Cerebellar nuclear complex (tissue), 1 donor: ENCODE measurements at regions not wholly inside any gene's neighbourhood (a gene's known extent, or its start where the extent isn't known, plus 50 kb on each side); places are given as distances from the start of the nearest gene placed in this dataset.

ENCODE experiments used
- DNase-seq, 2 experiments: peaks; one replicate each; lab custom pipeline; 2025; lab: John Stamatoyannopoulos, UW

DNA sequence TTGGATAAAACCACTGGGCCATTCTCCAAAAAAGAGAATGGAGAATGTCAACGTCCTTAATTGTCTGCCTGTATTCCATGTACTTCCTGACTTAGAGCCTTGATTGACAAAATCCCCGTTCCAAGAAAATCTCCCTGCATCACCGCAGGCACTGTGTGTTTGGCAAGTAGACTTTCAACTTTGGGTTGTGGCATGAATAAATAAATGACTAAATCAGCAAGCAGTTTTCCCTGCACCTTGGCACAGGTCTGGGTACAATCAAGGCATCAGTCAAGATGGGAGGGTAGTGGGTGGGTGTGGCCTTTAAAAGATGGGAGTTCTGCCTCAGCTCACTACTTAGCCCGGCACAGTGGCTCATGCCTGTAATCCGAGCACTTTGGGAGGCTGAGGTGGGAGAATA is 248.5 kb upstream of the RPL38 start:
- DNase-seq, result no peak

DNA sequence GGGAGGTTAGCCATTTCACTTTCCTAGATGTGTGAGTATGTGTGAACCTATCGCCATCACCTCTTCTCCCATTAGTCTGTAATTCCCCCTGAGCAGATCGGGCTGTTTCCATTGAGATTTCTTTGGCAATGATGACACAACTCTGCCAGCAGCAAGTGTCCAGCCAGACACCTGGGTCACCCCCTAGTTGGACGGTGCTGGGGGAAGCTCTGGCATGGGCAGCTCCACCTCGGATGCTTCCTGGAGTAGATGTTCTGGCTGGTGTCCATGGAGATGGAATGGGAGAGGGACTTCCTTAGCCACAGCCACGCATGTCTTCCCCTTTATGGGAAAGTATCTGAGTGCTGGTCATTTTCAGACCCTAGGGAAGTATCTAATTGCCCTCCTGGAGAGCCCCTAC is 247.9 kb upstream of the RPL38 start:
- no peak for DNase-seq

DNA sequence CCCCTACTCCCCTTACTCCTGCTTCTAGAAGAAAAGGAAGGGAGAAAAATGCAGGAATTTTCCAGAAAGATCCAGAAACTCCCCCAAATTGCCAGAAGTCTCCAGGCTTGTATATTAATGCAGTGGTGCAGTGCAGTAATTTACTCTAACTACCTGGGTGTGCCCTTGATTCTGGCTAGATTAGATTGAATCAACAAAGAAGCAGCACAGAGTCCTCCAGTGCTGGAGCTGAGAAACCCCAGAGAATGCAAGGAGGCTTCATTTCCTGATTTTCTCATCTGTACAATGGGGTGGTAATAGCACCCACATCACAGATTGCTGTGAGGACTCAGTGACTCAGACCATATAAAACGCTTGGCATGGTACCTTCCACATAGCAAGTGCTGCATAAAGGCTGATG is 247.3 kb upstream of the RPL38 start:
- DNase-seq, result no peak

DNA sequence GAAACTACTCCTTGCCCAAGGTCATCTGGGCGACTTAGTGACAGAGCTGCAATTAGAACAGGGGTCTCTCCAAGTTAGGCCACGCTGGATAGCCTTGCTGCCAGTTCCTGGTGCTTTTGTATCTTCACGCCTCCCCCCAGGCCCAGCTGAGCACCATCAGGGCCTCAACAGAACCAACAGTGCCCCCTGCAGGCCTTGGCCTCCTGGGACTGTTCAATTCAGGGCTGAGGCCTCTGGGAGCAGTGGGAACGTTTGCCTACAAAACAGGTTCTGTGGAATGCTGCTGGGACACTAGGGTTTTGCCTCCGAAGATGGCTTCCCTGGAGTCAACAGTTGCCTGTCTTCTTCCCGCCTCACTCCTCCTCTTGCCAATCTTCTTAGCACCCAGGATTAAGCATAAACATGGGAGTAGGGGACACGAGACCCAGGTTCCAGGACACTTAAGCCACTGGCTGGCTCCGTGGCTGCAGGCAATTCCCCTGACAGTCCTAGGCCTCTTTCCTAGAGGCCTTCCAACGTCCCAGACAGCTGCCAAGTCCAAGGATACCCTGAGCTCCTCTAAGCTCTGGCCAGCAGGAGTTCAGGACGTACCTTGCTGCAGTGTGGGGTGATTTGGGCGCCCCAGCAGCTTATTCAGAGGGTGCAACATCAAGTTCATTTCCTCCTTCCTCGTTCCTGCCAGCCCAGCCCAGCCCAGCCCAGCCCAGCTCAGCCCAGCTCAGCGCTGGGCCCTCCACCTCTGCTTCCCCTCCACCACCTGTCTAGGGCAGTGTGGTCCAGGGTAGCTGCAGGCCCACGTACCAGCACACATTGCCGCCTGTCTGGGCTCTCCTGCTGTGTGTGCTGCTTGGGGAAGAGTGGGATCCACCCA is 246.6 kb upstream of the RPL38 start:
- DNase-seq, result no peak

DNA sequence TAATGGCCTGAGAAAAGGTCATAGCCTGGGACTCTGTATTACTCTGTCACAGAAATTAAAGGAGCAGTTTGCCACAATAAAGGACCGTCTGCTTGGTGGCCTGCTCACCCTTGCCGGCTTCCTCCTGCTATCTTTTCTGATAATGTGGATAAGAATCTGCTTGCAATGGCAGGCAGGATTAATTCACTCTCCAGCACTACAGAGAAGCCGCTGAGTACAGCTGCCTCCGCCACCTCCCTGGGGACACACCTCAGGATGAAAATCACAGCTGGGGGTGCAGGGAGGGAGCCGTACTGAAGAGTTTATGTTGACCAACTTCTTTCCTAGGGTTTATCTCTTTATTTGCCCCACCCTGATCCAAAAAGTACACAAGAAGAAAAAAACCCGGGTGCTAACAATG is 245.9 kb upstream of the RPL38 start:
- no peak for DNase-seq

DNA sequence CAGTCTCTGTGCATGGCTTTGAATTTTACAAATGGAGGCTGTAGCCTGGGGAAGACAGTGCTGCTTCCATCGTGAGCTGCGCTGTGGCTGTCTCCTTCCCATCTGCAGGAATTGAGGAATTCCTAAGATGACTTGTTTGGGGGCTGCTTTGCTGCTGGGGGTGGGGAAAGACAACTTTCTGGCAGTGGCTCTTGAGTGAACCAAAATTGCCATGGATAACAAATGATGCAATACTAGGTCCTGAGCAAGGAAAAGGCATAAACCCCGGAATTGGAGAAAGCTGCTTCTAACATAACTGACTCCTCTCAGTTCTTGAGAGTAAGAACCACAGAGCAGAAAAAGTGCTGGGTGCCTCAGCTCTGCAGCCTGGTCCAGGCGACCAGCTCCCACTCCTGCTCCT is 245.0 kb upstream of the RPL38 start:
- DNase-seq, result no peak

DNA sequence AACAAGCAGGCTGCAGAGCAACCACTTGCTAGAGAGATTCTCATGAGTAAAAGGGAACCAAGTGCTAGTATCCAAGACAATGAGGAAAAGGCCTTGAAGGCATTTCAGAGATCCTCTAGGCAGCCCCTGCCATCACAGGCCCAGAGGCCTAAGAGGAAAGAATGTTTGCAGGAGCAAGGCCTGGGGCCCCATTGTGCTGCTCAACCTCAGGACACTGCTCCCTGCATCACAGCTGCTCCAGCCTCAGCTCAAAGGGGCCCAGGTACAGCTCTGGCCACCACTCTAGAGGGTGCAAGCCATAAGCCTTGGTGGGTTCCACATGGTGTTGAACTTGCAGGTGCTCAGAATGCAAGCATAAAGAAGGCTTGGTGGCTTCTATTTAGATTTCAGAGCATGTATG is 243.0 kb upstream of the RPL38 start:
- DNase-seq, result no peak

DNA sequence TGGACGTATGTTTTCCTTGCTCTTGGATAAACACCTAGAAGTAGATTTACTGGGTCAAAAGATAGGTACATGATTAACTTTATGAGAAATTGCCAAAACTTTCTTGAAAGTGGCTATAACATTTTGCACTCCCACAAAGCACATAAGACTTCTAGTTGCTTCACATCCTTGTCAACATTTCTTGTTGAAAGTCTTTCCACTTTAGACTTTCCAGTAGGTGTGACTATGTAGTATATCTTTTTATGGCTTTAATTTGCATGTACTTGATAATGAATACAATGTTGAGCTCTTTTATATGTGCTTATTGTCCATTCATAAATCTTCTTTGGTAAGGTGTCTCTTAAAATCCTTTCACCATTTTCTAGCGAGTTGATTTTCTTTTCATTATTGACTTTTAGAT is 241.2 kb upstream of the RPL38 start:
- DNase-seq, result no peak

DNA sequence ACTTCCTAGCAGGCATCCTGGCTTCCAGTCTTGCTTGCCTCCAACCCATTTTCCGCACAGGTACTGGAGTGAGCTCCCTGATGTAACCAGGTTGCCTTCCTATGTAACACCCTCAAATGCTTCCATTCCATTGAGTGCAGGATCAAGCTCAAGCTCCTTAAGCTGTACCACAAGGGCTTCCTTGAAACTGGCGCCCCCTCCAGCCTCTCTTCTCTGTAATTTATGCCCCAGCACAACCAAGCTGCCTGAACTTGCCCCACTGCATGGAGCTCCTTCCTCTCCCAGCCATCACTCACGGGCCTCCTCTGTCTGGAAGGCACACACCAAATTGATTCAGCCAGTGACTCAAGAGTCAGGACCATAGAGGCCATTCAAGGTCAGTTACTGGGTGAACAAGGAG is 234.8 kb upstream of the RPL38 start:
- DNase-seq, result no peak

DNA sequence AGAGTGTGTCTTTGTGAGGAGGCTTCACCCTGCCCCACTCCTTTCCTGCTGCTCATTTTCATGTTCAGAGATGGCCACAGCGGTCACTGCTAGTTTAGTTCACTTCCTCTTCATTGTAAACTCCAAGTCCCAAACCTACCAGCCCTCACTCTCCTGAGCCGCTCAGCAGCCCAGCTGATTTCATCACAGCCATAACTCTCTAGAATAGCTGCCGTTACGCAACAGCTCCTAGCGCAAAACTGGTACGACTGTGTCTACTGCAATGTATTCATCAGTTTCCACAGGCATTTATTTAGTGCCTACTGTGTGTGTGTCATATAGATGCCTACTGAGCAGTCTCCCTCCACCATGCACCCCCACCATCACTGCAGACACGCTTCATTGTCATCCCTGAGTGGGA is 233.5 kb upstream of the RPL38 start:
- no peak for DNase-seq

DNA sequence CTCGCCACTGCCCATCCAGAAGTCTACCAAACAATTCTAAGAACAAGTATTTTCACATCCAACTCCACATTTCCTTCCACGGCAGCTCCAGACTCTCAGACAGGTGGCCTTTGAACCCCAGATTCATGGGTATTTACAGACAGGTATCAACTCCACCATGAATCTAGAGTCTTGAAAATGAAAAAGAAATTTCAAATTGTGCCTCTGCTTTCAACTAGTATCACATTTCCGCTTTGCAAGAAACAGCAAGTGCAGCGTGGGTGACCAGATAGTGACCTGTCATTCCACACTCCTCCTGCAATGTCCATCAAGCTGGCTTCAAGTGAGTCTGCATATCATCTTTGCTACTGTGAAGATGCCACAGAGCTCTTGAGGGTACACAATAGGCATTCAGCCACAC is 232.4 kb upstream of the RPL38 start:
- no peak for DNase-seq

DNA sequence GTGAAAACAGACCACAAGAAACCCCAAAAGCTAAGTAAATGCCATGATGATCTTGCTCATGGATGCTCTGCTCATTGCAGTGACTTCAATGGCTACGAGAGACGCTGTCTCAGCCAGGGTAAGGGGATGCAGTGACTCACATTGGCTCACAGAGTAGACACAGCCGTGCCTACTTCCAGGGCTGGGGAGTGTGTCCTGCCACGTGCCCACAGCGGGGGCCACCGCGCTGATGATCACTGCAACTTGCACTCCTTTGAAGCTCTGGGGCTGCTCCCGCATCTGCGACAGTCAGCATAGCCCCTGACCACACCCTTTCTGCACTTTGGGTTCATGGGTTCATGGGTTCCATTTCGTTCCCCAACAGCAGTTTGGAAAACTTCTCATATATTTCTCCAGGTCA is 231.4 kb upstream of the RPL38 start:
- no peak for DNase-seq

DNA sequence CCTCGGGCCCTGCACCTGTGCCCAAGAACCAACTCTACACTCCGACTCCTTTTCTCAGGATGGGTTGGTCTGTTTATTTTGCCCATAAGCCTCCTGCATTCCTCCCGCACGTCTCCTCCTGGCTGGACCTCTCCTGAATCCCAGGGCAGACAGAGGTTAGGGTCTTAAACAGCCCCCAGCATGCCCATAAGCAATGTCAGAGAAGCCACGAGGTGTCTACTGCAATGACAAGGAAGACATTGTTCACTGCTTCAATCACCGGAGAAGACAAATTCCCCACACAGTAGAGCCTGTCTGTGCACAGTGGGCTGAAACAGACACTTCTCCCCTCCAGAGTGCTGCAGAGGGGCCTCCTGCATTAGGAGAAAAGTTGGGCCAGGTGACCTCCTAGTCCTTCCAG is 230.6 kb upstream of the RPL38 start:
- DNase-seq, result no peak

DNA sequence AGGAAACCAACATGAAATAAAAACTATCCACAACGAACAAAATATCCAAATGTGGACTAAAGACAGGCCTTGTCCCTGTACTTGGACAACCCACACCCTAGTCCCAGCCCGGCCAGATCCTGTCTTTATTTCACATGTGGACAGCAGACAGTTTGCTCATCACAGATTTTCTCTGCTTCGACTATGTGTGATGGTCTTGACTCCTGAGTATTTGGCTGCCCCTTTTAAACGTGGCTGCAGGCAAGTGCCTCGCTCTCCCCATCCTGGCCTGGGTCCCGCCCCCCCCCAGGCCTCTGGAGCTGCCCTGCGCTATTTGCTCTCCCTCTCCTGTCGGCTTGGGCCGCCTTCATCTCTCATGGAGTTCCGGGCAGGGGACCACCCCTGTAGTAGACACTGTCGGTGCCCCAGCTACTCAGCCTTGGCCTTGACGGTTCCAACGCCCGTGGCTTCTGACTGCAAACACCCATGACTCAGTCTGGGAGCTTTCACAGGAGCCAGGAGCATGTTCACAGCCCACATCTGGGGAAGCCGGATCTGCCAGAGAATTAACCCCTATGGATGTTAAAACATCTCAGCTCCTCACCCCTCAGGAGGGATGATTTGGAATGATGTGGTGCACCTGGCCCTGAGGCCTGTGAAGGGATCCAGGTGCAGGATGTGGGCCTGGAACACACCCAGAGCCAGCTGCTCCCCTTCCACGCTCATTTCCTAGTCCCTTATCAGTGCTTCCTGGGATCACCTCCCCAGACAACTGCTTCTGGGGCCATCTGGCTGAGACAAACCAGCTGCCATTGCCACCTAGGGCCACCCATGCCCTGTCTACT is 229.7 kb upstream of the RPL38 start:
- DNase-seq, result no peak

DNA sequence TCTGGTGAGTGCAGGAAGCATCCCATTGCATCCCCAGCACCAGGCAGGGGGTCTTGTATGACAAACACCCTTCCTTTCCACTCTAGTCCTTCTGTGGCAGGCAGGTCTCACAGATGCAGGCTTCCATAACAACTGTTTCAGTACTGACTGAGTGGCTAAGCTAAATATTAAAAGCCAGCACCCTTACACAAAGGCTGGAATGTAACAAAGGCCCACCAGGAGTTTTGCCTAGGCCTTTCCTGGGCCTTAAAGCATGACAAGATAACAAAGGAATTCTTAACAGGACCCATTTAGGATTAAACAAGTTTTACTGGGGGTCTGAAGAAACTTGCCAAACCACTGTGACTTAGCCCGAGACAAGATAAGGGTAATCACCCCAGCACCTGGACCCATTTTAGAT is 228.9 kb upstream of the RPL38 start:
- DNase-seq, result no peak

DNA sequence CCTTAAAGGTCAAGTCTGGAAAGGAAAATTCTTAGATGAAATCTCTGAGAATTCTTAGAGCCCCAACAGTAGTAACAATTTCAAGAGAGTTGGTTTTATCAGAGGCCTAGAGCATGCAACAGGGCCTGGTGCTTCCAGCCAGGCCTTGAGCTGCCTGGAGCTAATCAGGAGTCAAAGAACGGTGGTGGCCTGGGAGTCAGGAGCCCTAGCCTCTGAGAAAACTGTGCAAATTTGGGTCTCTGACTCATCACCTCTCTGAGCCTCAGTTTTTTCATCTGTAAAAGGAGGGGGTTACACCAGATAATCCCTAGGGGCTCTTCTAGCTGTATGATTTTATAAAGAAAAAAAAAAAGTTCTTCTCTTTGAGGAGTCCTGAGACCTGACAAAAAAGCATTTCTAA is 227.3 kb upstream of the RPL38 start:
- no peak for DNase-seq

DNA sequence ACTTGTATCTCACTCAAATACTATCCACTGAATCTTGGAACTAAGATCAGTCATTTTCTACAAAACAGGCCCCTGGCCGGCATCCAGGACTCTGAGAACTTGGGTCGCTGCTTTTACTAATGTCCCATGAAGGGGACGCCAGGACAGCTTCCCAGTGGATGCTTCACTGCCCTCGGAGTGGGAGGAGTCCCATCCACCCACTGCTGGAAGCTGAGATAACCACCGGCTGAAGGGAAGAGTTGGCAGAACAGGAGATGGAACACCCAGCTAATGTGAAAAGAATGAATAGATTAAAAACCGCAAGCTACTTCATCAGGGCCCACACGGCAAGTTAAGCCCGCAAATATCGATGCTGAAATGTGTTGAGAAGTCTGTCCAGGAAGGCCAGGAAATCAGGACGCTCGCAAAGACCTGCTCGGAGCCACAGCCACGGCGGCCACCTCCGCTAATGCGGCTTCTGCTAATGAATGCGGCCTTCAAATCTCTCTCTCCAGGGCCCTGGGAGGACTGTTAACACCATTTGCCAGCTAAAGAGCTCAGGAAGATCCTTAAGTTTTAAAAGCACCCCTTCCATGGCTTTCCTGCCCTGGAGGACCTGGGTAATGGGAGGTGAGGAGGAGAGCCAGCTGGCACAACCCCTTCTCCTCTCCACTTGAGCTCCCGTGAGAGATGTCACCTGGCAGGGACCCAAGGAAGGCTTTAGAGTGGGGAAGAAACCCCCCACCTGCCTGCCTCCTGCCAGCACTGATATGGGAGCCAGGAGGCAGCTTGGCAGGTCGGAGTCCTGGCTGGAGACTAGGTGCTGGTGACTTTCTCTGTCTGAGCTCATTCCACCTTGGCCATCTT is 226.6 kb upstream of the RPL38 start:
- DNase-seq, result no peak

DNA sequence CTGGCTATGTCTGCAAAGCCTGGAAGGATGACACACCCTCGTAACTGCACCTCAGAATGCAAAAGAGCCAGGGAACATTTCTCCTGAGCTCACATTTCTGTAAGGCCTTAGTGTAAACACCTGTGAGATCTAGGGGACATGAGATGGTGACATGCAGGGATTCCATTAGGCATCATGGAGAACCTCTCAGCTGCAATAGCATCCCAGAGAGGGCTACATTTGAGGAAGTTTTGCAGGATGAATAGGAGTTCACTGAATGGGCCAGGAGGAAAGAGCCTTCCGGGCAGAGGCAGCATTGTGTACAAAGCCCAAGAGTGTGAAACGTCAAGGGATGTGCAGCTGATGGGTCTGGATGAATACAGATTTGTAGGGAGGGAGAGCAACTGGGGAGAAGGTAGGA is 223.0 kb upstream of the RPL38 start:
- no peak for DNase-seq

DNA sequence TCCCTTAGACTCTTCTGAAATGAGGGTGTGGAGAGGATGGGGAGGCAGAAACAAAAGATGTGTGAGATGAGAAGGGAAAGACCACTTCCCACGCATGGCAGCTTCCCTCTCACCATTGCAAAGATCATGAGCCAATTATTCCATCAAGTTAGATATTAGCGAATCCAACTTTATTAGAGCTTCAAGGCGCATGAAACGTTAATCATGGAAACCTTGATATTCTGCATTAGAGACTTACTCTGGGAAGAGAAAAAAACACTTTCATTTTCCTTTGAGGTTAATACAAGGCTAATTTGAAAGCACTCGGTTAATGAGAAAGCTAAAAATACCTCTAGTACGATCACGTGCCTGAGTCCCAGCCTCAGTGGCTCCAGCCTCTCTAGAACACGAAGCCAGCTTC is 220.6 kb upstream of the RPL38 start:
- DNase-seq, result no peak

DNA sequence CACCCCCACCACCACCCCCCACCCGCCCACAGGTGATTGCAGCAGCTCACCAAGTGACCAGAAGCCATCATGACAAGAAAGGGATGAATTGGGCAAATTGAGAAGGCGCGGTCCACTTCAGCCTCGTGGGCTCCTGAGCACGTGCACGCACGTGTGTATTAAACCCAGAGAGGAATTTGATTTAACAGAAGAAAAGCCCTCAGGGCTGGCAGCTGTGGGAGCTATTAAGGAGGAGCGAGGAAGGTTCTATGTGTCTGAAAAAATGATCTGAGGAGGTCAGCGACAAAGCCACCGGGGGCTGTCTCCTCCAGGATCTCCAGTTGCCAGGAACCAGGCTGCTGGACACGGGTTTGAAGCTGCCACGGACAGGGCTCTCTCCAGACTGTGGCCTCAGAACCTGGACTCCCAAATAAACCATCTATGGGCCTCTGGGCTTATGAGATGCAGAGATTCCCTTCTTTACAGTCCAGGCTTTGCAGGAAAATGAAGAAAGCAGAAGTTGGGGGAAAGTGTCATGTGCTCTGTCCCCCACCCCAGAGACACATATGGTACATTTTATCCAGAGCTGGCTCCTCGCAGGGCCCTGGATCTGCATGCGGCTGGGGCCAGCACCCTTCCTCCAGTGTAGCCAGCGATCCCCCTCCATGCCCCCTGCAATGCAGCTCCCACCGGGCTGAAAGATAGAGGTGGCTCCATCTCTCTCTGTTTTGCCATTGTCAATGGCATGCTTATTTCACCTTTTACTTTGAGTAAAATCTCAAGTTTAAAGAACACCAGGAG is 219.7 kb upstream of the RPL38 start:
- no peak for DNase-seq

DNA sequence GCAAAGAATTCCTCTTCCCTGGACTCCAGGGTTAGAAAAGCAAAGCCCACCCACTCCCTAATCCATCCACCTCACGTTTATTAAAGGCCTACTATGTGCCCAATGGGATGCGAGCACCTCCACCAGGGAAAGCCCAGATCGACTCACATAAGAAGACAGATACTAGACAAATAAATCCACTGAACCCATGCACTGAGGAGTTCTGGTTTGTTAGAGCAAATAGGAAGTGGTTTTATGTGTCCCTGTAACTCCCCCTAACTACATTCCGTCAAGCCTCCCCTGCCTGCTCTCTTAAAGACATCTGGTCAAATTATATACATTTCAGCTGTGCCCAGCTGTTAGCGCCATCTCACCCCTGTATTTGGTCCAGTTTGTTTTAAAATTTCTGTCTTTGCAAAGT is 218.5 kb upstream of the RPL38 start:
- no peak for DNase-seq
